B cell (primary cell): ENCODE measurements at regions not wholly inside any gene's neighbourhood (a gene's known extent, or its start where the extent isn't known, plus 50 kb on each side); places are given as distances from the start of the nearest gene placed in this dataset.

Experiments used
- ATAC-seq: fragments of 200-7000 bp; cut with Tn5 transposase; one replicate; pipeline ENCODE4 v1.10.0; 2021; ENCODE audit warnings: low read depth, mild to moderate bottlenecking, moderate number of reproducible peaks, moderate library complexity
- CTCF ChIA-PET: fragments of 350-600 bp; sonication (Branson Sonifier 250); formaldehyde crosslinking; loops from one replicate; lab custom pipeline; 2021; ENCODE audit warnings: antibody characterized with exemption, inconsistent platforms; lab: Charles Lee
- POLR2A ChIA-PET: fragments of 350-600 bp; sonication (Branson Sonifier 250); formaldehyde crosslinking; loops from one replicate; lab custom pipeline; 2021; ENCODE audit warnings: antibody characterized with exemption; lab: Charles Lee
- DNase-seq: peaks from one replicate; pipeline ENCODE4 v3.0.0; 2013
- H2AFZ ChIP-seq: 2 replicates; pipeline ENCODE4 v1.6.1; 2012; ENCODE audit warnings: mild to moderate bottlenecking, low read depth, low read length; ENCODE audit not compliant: insufficient read depth, poor library complexity, severe bottlenecking
- H3K27ac ChIP-seq, 2 donors: 1 replicate in 1 of 2; 2 replicates in 1 of 2; pipeline ENCODE4 v1.5.1; 2012 to 2013; ENCODE audit warnings: low read length in 2 of 2, mild to moderate bottlenecking in 2 of 2, moderate library complexity in 1 of 2
- H3K27me3 ChIP-seq, 4 experiments: fragments of 200-600 bp in 1 of 4; sonication (generic) in 1 of 4; replicated peaks in 1 of 4; 1 replicate in 2 of 4; 2 replicates in 2 of 4; pipeline versions ENCODE4 v1.6.1 to v1.7.0; 2013 to 2016; ENCODE audit warnings: low read length in 3 of 4, mild to moderate bottlenecking in 2 of 4, mixed read lengths in 1 of 4, moderate library complexity in 1 of 4; ENCODE audit not compliant: insufficient read depth in 4 of 4, control insufficient read depth in 3 of 4; ENCODE audit errors: control extremely low read depth in 1 of 4
- H3K36me3 ChIP-seq, 2 experiments: replicated peaks in 1 of 2; 1 replicate in 1 of 2; 2 replicates in 1 of 2; pipeline versions ENCODE4 v1.6.1 to v1.7.1; 2013; ENCODE audit warnings: low read length in 1 of 2; ENCODE audit not compliant: insufficient read depth in 2 of 2, control insufficient read depth in 1 of 2; ENCODE audit errors: control extremely low read depth in 1 of 2, extremely low read depth in 1 of 2
- H3K4me1 ChIP-seq, 2 donors: fragments of 200-600 bp in 1 of 2; sonication (generic) in 1 of 2; 1 replicate in 1 of 2; 2 replicates in 1 of 2; pipeline versions ENCODE4 v1.5.1 to v1.6.1; 2013 to 2017; ENCODE audit warnings: low read length in 2 of 2; ENCODE audit not compliant: control insufficient read depth in 2 of 2, insufficient read depth in 2 of 2
- H3K4me2 ChIP-seq: replicated peaks from 2 replicates; pipeline ENCODE3; 2012; ENCODE audit warnings: mild to moderate bottlenecking, low read depth, low read length; ENCODE audit not compliant: poor library complexity, severe bottlenecking
- H3K4me3 ChIP-seq, 5 experiments: fragments of 200-600 bp in 1 of 5; sonication (generic) in 1 of 5; 1 replicate in 3 of 5; 2 replicates in 2 of 5; pipeline versions ENCODE4 v1.5.1 to v1.7.0; 2011 to 2016; ENCODE audit warnings: low read length in 4 of 5, mild to moderate bottlenecking in 4 of 5, low read depth in 2 of 5, control low read depth in 1 of 5, moderate library complexity in 1 of 5; ENCODE audit not compliant: insufficient read depth in 1 of 5; ENCODE audit errors: control extremely low read depth in 1 of 5, extremely low read depth in 1 of 5
- H3K79me2 ChIP-seq: fragments of 200-600 bp; sonication (generic); one replicate; pipeline ENCODE4 v1.6.0; 2016; ENCODE audit warnings: low read length; ENCODE audit not compliant: control insufficient read depth, insufficient read depth
- H3K9ac ChIP-seq: fragments of 200-600 bp; sonication (generic); 2 replicates; pipeline ENCODE4 v1.6.1; 2017; ENCODE audit warnings: mild to moderate bottlenecking, low read length, moderate library complexity
- H3K9me3 ChIP-seq, 3 donors: one replicate each; pipeline versions ENCODE4 v1.6.1 to v1.7.1; 2013; ENCODE audit warnings: low read length in 2 of 3; ENCODE audit not compliant: control insufficient read depth in 2 of 3, insufficient read depth in 1 of 3; ENCODE audit errors: control extremely low read depth in 1 of 3
- H4K20me1 ChIP-seq: 2 replicates; pipeline ENCODE4 v1.6.0; 2012; ENCODE audit warnings: mild to moderate bottlenecking, low read length; ENCODE audit not compliant: insufficient read depth, control insufficient read depth, poor library complexity, severe bottlenecking
- H3K27ac Mint-ChIP-seq: one replicate; pipeline ENCODE4 v1.8.0; 2021; ENCODE audit warnings: mixed read lengths
- H3K27me3 Mint-ChIP-seq: one replicate; pipeline ENCODE4 v1.8.0; 2021; ENCODE audit warnings: mixed read lengths
- H3K4me1 Mint-ChIP-seq: one replicate; pipeline ENCODE4 v1.8.0; 2021; ENCODE audit warnings: mixed read lengths
- H3K4me3 Mint-ChIP-seq: one replicate; pipeline ENCODE4 v1.8.0; 2021; ENCODE audit warnings: mixed read lengths
- H3K9me3 Mint-ChIP-seq: one replicate; pipeline ENCODE4 v1.8.0; 2022; ENCODE audit warnings: mixed read lengths; ENCODE audit not compliant: insufficient read depth
- EZH2 ChIP-seq: IDR thresholded peaks from 2 replicates; pipeline ENCODE4 v1.6.1; 2012; ENCODE audit warnings: borderline replicate concordance, low read depth, mild to moderate bottlenecking, moderate library complexity, low read length; ENCODE audit not compliant: insufficient read depth, poor library complexity, severe bottlenecking
- whole genome bisulfite sequencing: methylation state at CpG from one replicate; pipeline ENCODE4 v1.1.5; 2013; ENCODE audit warnings: missing lambda C conversion rate; ENCODE audit not compliant: insufficient coverage; 5-methylcytosine and 5-hydroxymethylcytosine counted together
- intact Hi-C: fragments of 100-400 bp; cut with micrococcal nuclease; formaldehyde crosslinking; loops from one replicate; pipeline ENCODE4 v1.10.0; 2022
- TF ChIP-seq, protein P1 (sequence below): fragments of 200-600 bp; IDR thresholded peaks from one replicate; pipeline ENCODE4 v1.8.0; 2022; ENCODE audit warnings: antibody characterized with exemption, mild to moderate bottlenecking

DNA sequence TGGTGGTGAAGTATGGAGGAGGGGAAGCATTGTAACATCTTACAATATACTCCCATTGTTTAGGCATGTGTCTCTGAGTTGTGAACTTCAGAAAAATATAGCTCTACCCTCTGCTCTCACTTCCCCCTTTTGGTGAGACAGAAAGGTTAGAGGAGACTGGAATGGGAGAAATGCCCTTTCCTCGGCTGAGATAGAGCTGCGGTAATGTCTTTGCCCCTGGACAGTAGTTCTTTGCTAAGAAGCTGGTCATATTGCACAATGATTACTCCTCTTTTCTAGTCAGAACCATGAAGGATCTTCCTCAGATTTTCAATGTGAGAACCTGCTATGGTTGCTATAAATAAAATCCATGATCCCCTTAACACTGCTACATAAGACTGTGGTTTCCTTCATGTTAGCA is 171.0 kb downstream of the SEM1 start:
- Histone ChIP-seq H3K4me3 (no peak overlapping the region), H3K27ac (no peak overlapping the region), H2AFZ (no peak overlapping the region), H3K9me3 (no peaks in the 10 kb centered on the region), H3K79me2 (no peaks in the 10 kb centered on the region), H4K20me1 (no peaks in the 10 kb centered on the region), H3K9ac (no peak overlapping the region), H3K27me3 (no peaks in the 10 kb centered on the region), H3K36me3 (no peaks in the 10 kb centered on the region), H3K4me2 (no peak overlapping the region), H3K4me1 (no peaks in the 10 kb centered on the region)
- 20% methylated on average over 1 of the region's 2 CpGs for WGBS
- intact Hi-C loops: no loop called here
- no peak for DNase-seq
- Mint-ChIP-seq H3K9me3 (peaks cover 4% of the 10 kb centered on the region), H3K4me1 (no peaks in the 10 kb centered on the region), H3K4me3 (no peak overlapping the region), H3K27ac (no peak overlapping the region), H3K27me3 (peaks cover 4% of the 10 kb centered on the region)
- no peak for ATAC-seq
- ChIA-PET CTCF (no interaction called here), POLR2A (no interaction called here)
- no peak for TF ChIP-seq EZH2
- TF ChIP-seq, protein P1, sequence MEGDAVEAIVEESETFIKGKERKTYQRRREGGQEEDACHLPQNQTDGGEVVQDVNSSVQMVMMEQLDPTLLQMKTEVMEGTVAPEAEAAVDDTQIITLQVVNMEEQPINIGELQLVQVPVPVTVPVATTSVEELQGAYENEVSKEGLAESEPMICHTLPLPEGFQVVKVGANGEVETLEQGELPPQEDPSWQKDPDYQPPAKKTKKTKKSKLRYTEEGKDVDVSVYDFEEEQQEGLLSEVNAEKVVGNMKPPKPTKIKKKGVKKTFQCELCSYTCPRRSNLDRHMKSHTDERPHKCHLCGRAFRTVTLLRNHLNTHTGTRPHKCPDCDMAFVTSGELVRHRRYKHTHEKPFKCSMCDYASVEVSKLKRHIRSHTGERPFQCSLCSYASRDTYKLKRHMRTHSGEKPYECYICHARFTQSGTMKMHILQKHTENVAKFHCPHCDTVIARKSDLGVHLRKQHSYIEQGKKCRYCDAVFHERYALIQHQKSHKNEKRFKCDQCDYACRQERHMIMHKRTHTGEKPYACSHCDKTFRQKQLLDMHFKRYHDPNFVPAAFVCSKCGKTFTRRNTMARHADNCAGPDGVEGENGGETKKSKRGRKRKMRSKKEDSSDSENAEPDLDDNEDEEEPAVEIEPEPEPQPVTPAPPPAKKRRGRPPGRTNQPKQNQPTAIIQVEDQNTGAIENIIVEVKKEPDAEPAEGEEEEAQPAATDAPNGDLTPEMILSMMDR: no peak

DNA sequence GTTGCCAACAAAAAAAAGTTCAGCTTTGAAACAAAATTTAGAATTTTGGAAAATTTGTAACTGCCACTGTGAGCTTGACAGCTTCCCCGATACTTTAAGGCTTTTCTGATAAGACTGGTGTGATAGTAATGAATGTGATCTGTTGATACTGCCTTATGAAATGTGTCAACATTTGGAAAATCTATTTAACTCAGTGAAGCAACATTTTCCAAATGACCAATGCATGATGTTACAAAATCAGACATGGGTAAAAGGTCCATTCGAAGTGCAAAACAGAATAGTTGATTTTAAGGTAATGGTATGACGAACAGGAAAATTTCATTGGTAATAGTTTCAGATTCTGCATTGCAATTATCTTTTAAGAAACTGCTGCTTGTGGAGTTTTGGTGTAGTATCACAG is 175.4 kb downstream of the SEM1 start:
- Histone ChIP-seq H2AFZ (no peak overlapping the region), H3K27ac (no peak overlapping the region), H3K36me3 (no peaks in the 10 kb centered on the region), H3K4me1 (no peaks in the 10 kb centered on the region), H3K79me2 (no peaks in the 10 kb centered on the region), H3K4me3 (no peak overlapping the region), H3K9ac (no peak overlapping the region), H4K20me1 (no peaks in the 10 kb centered on the region), H3K4me2 (no peak overlapping the region), H3K27me3 (no peaks in the 10 kb centered on the region), H3K9me3 (no peaks in the 10 kb centered on the region)
- ATAC-seq (no peak), DNase-seq (no peak)
- H3K4me1 Mint-ChIP-seq: no peaks in the 10 kb centered on the region
- H3K27ac Mint-ChIP-seq: no peak overlapping the region
- TF ChIP-seq, protein P1: no peak
- no peak for TF ChIP-seq EZH2
- no peak overlapping the region for H3K4me3 Mint-ChIP-seq
- POLR2A ChIA-PET: no interaction called here
- CTCF ChIA-PET: no interaction called here
- intact Hi-C loops: no loop called here
- peaks cover 4% of the 10 kb centered on the region for H3K9me3 Mint-ChIP-seq
- no CpG with 5 or more reads among the region's 3 CpGs for WGBS
- H3K27me3 Mint-ChIP-seq: peaks cover 17% of the 10 kb centered on the region
